ENCODE measurements at regions not wholly inside any gene's neighbourhood (a gene's known extent, or its start where the extent isn't known, plus 50 kb on each side); places are given as distances from the start of the nearest gene placed in this dataset.

DNA sequence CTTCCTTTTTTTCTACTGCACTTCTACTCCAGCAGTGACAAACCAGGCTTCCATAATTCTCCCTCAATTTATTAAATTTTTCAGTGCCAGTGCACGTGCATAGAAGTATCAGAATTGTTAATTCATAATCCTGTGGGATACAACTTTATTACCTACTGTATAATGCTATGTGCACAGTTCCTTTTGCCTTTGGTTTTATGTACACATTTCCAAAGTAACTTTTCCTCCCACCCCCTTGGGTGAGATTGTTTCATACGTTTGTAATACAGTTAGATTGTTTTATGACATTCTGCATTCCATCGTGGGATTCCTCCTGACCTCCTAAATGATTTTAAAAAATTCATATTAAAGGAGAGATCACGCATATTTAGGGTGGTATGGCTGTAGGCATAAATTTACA is 128.1 kb downstream of the TTC6 start:
- Histone ChIP-seq H3K79me2 (ENCODE audit: insufficient read depth, low read depth, low read length) (no peaks in the 10 kb centered on the region), H3K27ac (ENCODE audit: low read depth, low read length, poor library complexity, severe bottlenecking) (no peak overlapping the region), H3K4me3 (ENCODE audit: low read depth, low read length, poor library complexity, severe bottlenecking) (no peak overlapping the region), H3K4me2 (ENCODE audit: low read length) (no peak overlapping the region), H3K36me3 (ENCODE audit: insufficient read depth, low read length) (no peaks in the 10 kb centered on the region), H3K9me2 (ENCODE audit: insufficient read depth, low read length) (no peaks in the 10 kb centered on the region), H2AFZ (ENCODE audit: low read length) (no peak overlapping the region; the same call in 1 of the 2 replicates), H4K20me1 (ENCODE audit: insufficient read depth, low read length) (no peaks in the 10 kb centered on the region), H3K9me3 (ENCODE audit: low read length) (no peaks in the 10 kb centered on the region), H3K4me1 (ENCODE audit: insufficient read depth, low read length, poor library complexity, severe bottlenecking) (no peaks in the 10 kb centered on the region)
- POLR2A ChIA-PET = no interaction called here
- TF ChIP-seq EZH2phosphoT487 (IDR thresholded peaks at IDR 0.05; ENCODE audit: borderline replicate concordance, low read depth, low read length) = no peak
- TF ChIP-seq, protein P1, sequence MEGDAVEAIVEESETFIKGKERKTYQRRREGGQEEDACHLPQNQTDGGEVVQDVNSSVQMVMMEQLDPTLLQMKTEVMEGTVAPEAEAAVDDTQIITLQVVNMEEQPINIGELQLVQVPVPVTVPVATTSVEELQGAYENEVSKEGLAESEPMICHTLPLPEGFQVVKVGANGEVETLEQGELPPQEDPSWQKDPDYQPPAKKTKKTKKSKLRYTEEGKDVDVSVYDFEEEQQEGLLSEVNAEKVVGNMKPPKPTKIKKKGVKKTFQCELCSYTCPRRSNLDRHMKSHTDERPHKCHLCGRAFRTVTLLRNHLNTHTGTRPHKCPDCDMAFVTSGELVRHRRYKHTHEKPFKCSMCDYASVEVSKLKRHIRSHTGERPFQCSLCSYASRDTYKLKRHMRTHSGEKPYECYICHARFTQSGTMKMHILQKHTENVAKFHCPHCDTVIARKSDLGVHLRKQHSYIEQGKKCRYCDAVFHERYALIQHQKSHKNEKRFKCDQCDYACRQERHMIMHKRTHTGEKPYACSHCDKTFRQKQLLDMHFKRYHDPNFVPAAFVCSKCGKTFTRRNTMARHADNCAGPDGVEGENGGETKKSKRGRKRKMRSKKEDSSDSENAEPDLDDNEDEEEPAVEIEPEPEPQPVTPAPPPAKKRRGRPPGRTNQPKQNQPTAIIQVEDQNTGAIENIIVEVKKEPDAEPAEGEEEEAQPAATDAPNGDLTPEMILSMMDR (conservative IDR thresholded peaks at IDR 0.05; ENCODE audit: low read length) = no peak
- no peak for DNase-seq (ENCODE audit: low spot score)
- no TSS peak for BruUV-seq (replicated peaks)
- intact Hi-C loops (cut with micrococcal nuclease; ENCODE audit: unreplicated experiment) = no loop called here
- CTCF ChIA-PET (ENCODE audit: unreplicated experiment) = no interaction called here

DNA sequence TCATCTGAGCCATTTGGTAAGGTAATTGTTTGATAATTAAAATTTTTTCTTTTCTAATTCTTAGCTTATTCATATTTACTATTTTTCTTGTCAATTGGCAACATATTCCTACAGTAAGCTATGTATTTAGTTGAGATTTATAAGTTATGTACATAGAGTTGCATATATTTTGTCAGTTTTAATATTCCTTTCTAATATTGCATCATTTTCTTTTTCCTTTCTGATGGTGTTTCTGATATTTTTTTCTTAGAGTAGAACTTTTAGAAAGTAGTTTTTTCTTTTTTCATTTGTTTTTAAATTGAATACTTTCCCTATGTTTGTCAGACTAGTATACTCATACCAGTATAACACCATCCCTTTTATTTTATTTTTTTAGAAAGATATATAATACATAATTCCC is 131.3 kb downstream of the TTC6 start:
- intact Hi-C loops (cut with micrococcal nuclease; ENCODE audit: unreplicated experiment) = no loop called here
- Histone ChIP-seq H3K4me2 (ENCODE audit: low read length) (no peak overlapping the region), H3K36me3 (ENCODE audit: insufficient read depth, low read length) (no peaks in the 10 kb centered on the region), H3K4me3 (ENCODE audit: low read depth, low read length, poor library complexity, severe bottlenecking) (no peak overlapping the region), H4K20me1 (ENCODE audit: insufficient read depth, low read length) (no peaks in the 10 kb centered on the region), H3K9me3 (ENCODE audit: low read length) (no peaks in the 10 kb centered on the region), H3K4me1 (ENCODE audit: insufficient read depth, low read length, poor library complexity, severe bottlenecking) (no peaks in the 10 kb centered on the region), H3K27ac (ENCODE audit: low read depth, low read length, poor library complexity, severe bottlenecking) (no peak overlapping the region), H2AFZ (ENCODE audit: low read length) (no peak overlapping the region), H3K9me2 (ENCODE audit: insufficient read depth, low read length) (no peaks in the 10 kb centered on the region), H3K79me2 (ENCODE audit: insufficient read depth, low read depth, low read length) (no peaks in the 10 kb centered on the region)
- ChIA-PET POLR2A (no interaction called here), CTCF (ENCODE audit: unreplicated experiment) (no interaction called here)
- BruUV-seq (replicated peaks) = no TSS peak
- no peak for TF ChIP-seq EZH2phosphoT487 (IDR thresholded peaks at IDR 0.05; ENCODE audit: borderline replicate concordance, low read depth, low read length)
- TF ChIP-seq, protein P1 (conservative IDR thresholded peaks at IDR 0.05; ENCODE audit: low read length) = no peak
- DNase-seq (ENCODE audit: low spot score) = no peak

DNA sequence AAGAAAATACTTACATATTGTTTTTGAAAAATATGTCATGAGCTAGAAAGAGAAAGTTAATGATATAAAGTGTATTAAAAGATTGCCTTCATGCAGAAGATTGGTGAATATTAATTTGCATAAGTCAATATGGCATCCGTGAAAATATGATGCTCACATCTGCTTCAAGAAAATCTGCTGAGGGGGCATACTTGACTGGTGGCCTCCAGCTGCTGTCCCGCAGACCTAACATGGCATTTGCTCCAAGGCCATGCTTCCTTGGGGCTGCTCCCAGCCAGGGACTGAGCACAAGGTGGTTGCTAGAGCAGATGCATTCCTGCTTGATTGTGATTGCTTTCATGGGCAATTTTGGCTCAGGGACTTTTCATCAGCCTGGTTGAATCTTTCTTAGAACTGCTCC is 133.8 kb downstream of the TTC6 start:
- H3K9me2 ChIP-seq (ENCODE audit: insufficient read depth, low read length) = no peaks in the 10 kb centered on the region
- no peaks in the 10 kb centered on the region for H4K20me1 ChIP-seq (ENCODE audit: insufficient read depth, low read length)
- POLR2A ChIA-PET = interaction anchor here (0.7 kb wide), 1 partner anchor 9 kb away, joined by 3 read pairs; no protein-coding TSS in a partner anchor
- DNase-seq (ENCODE audit: low spot score) = no peak
- H3K79me2 ChIP-seq (ENCODE audit: insufficient read depth, low read depth, low read length) = no peaks in the 10 kb centered on the region
- H2AFZ ChIP-seq (ENCODE audit: low read length) = no peak overlapping the region
- no peaks in the 10 kb centered on the region for H3K4me1 ChIP-seq (ENCODE audit: insufficient read depth, low read length, poor library complexity, severe bottlenecking)
- intact Hi-C loops (cut with micrococcal nuclease; ENCODE audit: unreplicated experiment) = no loop called here
- no peak overlapping the region for H3K4me3 ChIP-seq (ENCODE audit: low read depth, low read length, poor library complexity, severe bottlenecking)
- no peaks in the 10 kb centered on the region for H3K9me3 ChIP-seq (ENCODE audit: low read length)
- no peak overlapping the region for H3K4me2 ChIP-seq (ENCODE audit: low read length)
- no peak overlapping the region for H3K27ac ChIP-seq (ENCODE audit: low read depth, low read length, poor library complexity, severe bottlenecking)
- TF ChIP-seq EZH2phosphoT487 (IDR thresholded peaks at IDR 0.05; ENCODE audit: borderline replicate concordance, low read depth, low read length) = no peak
- TF ChIP-seq, protein P1 (conservative IDR thresholded peaks at IDR 0.05; ENCODE audit: low read length) = no peak
- no peaks in the 10 kb centered on the region for H3K36me3 ChIP-seq (ENCODE audit: insufficient read depth, low read length)
- CTCF ChIA-PET (ENCODE audit: unreplicated experiment) = no interaction called here
- BruUV-seq (replicated peaks) = no TSS peak
